HEK293 (cell line): ENCODE measurements at regions not wholly inside any gene's neighbourhood (a gene's known extent, or its start where the extent isn't known, plus 50 kb on each side); places are given as distances from the start of the nearest gene placed in this dataset.

Source experiments
- CTCF ChIA-PET: fragments of 350-600 bp; formaldehyde crosslinking; extraction: SDS; loops from one replicate; lab custom pipeline; 2021; ENCODE audit warnings: antibody characterized with exemption; lab: Yijun Ruan, JAX
- POLR2A ChIA-PET: fragments of 300-600 bp; formaldehyde crosslinking; extraction: SDS; loops from one replicate; lab custom pipeline; 2020; ENCODE audit warnings: antibody characterized with exemption, inconsistent platforms; lab: Yijun Ruan, JAX
- H3K27ac ChIP-seq: fragments of 200-500 bp; sonication (Bioruptor generic); 2 replicates; pipeline ENCODE4 v1.5.1; 2014; ENCODE audit warnings: low read depth, low read length, control low read depth, inconsistent platforms; ENCODE audit errors: extremely low read depth
- H3K36me3 ChIP-seq, 2 experiments: fragments of 200-500 bp in 1 of 2; sonication (Bioruptor generic) in 1 of 2; 1 replicate in 1 of 2; 2 replicates in 1 of 2; pipeline ENCODE4 v1.5.1; 2014 to 2017; ENCODE audit warnings: inconsistent platforms in 2 of 2, low read length in 2 of 2; ENCODE audit not compliant: control insufficient read depth in 2 of 2, insufficient read depth in 1 of 2
- H3K4me1 ChIP-seq: fragments of 200-500 bp; sonication (Bioruptor generic); 2 replicates; pipeline ENCODE4 v1.5.1; 2014; ENCODE audit warnings: mild to moderate bottlenecking, low read length, inconsistent platforms; ENCODE audit not compliant: control insufficient read depth, insufficient read depth
- H3K4me3 ChIP-seq: 2 replicates; pipeline ENCODE4 v1.5.1; 2011; ENCODE audit warnings: low read depth, mild to moderate bottlenecking, control low read depth, low read length, moderate library complexity
- H3K9me3 ChIP-seq: fragments of 200-500 bp; sonication (Bioruptor generic); 2 replicates; pipeline ENCODE4 v1.5.1; 2014; ENCODE audit warnings: low read depth, low read length, inconsistent platforms; ENCODE audit not compliant: control insufficient read depth, insufficient read depth
- HOXD13 ChIP-seq: sonication (generic); formaldehyde crosslinking; IDR thresholded peaks from 2 replicates; pipeline ENCODE4 v1.8.0; 2022; ENCODE audit warnings: missing genetic modification reagents, borderline replicate concordance
- KLF1 ChIP-seq: fragments of 450-650 bp; formaldehyde crosslinking; IDR thresholded peaks from 2 replicates; pipeline ENCODE4 v1.5.1; 2016; ENCODE audit warnings: missing biosample characterization, missing genetic modification characterization
- ZFP37 ChIP-seq: fragments of 450-650 bp; formaldehyde crosslinking; IDR thresholded peaks from 2 replicates; pipeline ENCODE4 v1.5.1; 2016; ENCODE audit warnings: missing biosample characterization, missing genetic modification characterization
- ZNF140 ChIP-seq: fragments of 450-650 bp; formaldehyde crosslinking; IDR thresholded peaks from 2 replicates; pipeline ENCODE4 v1.5.1; 2016; ENCODE audit warnings: missing biosample characterization, missing genetic modification characterization
- ZNF223 ChIP-seq: fragments of 450-650 bp; formaldehyde crosslinking; IDR thresholded peaks from 2 replicates; pipeline ENCODE4 v1.5.1; 2016; ENCODE audit warnings: missing biosample characterization, missing genetic modification characterization
- ZNF26 ChIP-seq: fragments of 450-650 bp; formaldehyde crosslinking; IDR thresholded peaks from 2 replicates; pipeline ENCODE4 v1.5.1; 2016; ENCODE audit warnings: missing biosample characterization, missing genetic modification characterization
- ZNF274 ChIP-seq, 2 experiments: fragments of 200-500 bp in 1 of 2; fragments of 450-650 bp in 1 of 2; sonication (Bioruptor generic) in 1 of 2; formaldehyde crosslinking in 1 of 2; IDR thresholded peaks; 2 replicates each; pipeline versions ENCODE4 v1.5.1 to v1.6.1; 2014 to 2016; ENCODE audit warnings: borderline replicate concordance in 1 of 2, inconsistent platforms in 1 of 2, low read length in 1 of 2, missing biosample characterization in 1 of 2, missing genetic modification characterization in 1 of 2
- ZNF302 ChIP-seq: fragments of 450-650 bp; formaldehyde crosslinking; IDR thresholded peaks from 2 replicates; pipeline ENCODE4 v1.5.1; 2016; ENCODE audit warnings: missing biosample characterization, missing genetic modification characterization, low read depth
- ZNF354C ChIP-seq: fragments of 450-650 bp; formaldehyde crosslinking; IDR thresholded peaks from 2 replicates; pipeline ENCODE4 v1.5.1; 2016; ENCODE audit warnings: missing biosample characterization, missing genetic modification characterization, low read depth, borderline replicate concordance
- ZNF362 ChIP-seq: fragments of 450-650 bp; formaldehyde crosslinking; IDR thresholded peaks from 2 replicates; pipeline ENCODE4 v1.5.1; 2016; ENCODE audit warnings: missing biosample characterization, missing genetic modification characterization
- ZNF37A ChIP-seq: fragments of 450-650 bp; IDR thresholded peaks from 2 replicates; pipeline ENCODE4 v1.5.1; 2018; ENCODE audit warnings: missing biosample characterization, missing genetic modification characterization
- ZNF585B ChIP-seq: fragments of 450-650 bp; formaldehyde crosslinking; IDR thresholded peaks from 2 replicates; pipeline ENCODE4 v1.5.1; 2016; ENCODE audit warnings: missing biosample characterization, missing genetic modification characterization
- ZNF596 ChIP-seq: fragments of 450-650 bp; IDR thresholded peaks from 2 replicates; pipeline ENCODE4 v1.5.0; 2018; ENCODE audit warnings: missing biosample characterization, mild to moderate bottlenecking, missing genetic modification characterization, moderate library complexity
- TF ChIP-seq, protein P1 (sequence below): fragments of 450-650 bp; formaldehyde crosslinking; IDR thresholded peaks from 2 replicates; pipeline ENCODE4 v1.5.1; 2016; ENCODE audit warnings: missing biosample characterization, missing genetic modification characterization, low read depth
- TF ChIP-seq, protein P2 (sequence below): fragments of 450-650 bp; formaldehyde crosslinking; IDR thresholded peaks from 2 replicates; pipeline ENCODE4 v1.5.1; 2016; ENCODE audit warnings: missing biosample characterization, missing genetic modification characterization, low read depth

GRCh38 chr6:170019818-170020583, 268.6 kb downstream of the ERMARD start (continued):
- TF ChIP-seq, protein P1, sequence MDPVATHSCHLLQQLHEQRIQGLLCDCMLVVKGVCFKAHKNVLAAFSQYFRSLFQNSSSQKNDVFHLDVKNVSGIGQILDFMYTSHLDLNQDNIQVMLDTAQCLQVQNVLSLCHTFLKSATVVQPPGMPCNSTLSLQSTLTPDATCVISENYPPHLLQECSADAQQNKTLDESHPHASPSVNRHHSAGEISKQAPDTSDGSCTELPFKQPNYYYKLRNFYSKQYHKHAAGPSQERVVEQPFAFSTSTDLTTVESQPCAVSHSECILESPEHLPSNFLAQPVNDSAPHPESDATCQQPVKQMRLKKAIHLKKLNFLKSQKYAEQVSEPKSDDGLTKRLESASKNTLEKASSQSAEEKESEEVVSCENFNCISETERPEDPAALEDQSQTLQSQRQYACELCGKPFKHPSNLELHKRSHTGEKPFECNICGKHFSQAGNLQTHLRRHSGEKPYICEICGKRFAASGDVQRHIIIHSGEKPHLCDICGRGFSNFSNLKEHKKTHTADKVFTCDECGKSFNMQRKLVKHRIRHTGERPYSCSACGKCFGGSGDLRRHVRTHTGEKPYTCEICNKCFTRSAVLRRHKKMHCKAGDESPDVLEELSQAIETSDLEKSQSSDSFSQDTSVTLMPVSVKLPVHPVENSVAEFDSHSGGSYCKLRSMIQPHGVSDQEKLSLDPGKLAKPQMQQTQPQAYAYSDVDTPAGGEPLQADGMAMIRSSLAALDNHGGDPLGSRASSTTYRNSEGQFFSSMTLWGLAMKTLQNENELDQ (tag by site-specific recombination) = no peak
- TF ChIP-seq HOXD13 (CRISPR knock-in tag) = no peak
- TF ChIP-seq ZNF354C (tag by site-specific recombination) = no peak
- no peak for TF ChIP-seq ZNF585B (tag by site-specific recombination)
- TF ChIP-seq ZNF223 (tag by site-specific recombination) = no peak
- no peak for TF ChIP-seq ZNF596
- TF ChIP-seq ZNF26 (tag by site-specific recombination) = no peak
- no peak for TF ChIP-seq ZFP37 (tag by site-specific recombination)

GRCh38 chr6:170018936-170019817, 267.8 kb downstream of the ERMARD start:
- H3K27ac ChIP-seq = no peak overlapping the region
- no peaks in the 10 kb centered on the region for H3K9me3 ChIP-seq
- CTCF ChIA-PET = interaction anchor here (0.6 to 1.2 kb wide), 3 partner anchors 273 to 510 kb away, joined by 3 to 4 read pairs (median 3); no protein-coding TSS in a partner anchor
- H3K36me3 ChIP-seq = no peaks in the 10 kb centered on the region
- H3K4me3 ChIP-seq = no peak overlapping the region
- no peak for TF ChIP-seq ZNF37A (tag by site-specific recombination)
- peak; percentile 70 for TF ChIP-seq KLF1 (tag by site-specific recombination)
- TF ChIP-seq ZNF362 (tag by site-specific recombination) = no peak
- TF ChIP-seq, protein P2, sequence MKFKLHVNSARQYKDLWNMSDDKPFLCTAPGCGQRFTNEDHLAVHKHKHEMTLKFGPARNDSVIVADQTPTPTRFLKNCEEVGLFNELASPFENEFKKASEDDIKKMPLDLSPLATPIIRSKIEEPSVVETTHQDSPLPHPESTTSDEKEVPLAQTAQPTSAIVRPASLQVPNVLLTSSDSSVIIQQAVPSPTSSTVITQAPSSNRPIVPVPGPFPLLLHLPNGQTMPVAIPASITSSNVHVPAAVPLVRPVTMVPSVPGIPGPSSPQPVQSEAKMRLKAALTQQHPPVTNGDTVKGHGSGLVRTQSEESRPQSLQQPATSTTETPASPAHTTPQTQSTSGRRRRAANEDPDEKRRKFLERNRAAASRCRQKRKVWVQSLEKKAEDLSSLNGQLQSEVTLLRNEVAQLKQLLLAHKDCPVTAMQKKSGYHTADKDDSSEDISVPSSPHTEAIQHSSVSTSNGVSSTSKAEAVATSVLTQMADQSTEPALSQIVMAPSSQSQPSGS (tag by site-specific recombination) = no peak
- TF ChIP-seq, all 188 proteins: peak for 1
- POLR2A ChIA-PET = no interaction called here
- no peaks in the 10 kb centered on the region for H3K4me1 ChIP-seq

DNA sequence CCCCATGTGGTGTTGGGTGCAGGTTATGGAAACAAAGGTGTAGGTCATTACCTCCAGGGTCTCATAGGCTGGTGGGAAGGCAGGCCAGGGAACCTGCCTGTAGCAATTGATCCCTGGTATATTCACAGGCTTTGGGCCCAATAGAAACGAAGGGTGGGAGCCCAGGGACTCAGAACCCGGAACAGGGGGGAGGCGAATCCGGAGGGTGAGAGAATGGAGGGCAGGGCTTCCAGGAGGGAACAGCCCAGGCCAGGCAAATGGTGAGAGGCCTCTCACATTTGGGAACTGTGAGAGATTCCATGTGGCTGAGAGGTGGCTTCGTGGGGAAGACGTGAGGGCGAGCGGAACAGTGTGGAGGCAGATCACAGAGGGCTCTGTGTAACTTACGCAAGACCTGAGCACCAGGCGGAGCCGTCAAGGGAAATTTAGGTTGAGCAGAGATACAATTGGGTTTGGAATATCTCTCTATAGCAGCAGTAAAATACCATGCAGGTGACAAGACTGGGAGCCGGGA, 267.1 kb downstream of the ERMARD start:
- Histone ChIP-seq H3K27ac (no peak overlapping the region), H3K9me3 (no peaks in the 10 kb centered on the region), H3K4me1 (no peaks in the 10 kb centered on the region), H3K36me3 (no peaks in the 10 kb centered on the region), H3K4me3 (no peak overlapping the region)
- ChIA-PET CTCF (interaction anchor here (0.6 kb wide), 2 partner anchors 488 to 718 kb away, joined by 3 read pairs; no protein-coding TSS in a partner anchor), POLR2A (no interaction called here)
- TF ChIP-seq ZNF140 (tag by site-specific recombination) (no peak), ZNF274 (IDR thresholded peaks at IDR 0.05; ENCODE audit: low read length) (no peak), ZNF274 (tag by site-specific recombination; IDR thresholded peaks at IDR 0.05; ENCODE audit: borderline replicate concordance) (no peak), ZNF302 (no peak)
